DMS 273 (cell line): ENCODE measurements at regions not wholly inside any gene's neighbourhood (a gene's known extent, or its start where the extent isn't known, plus 50 kb on each side); places are given as distances from the start of the nearest gene placed in this dataset.

Source experiments
- DNase-seq: peaks from one replicate; lab custom pipeline; 2025; ENCODE audit not compliant: unreplicated experiment; lab: John Stamatoyannopoulos, UW

GRCh38 chr16:76612497-76612896 lies 335.3 kb downstream of the CNTNAP4 start:
- DNase-seq: no peak

- peak; percentile 61 for DNase-seq
Measured at GRCh38 chr16:76614269-76614668, 337.1 kb downstream of the CNTNAP4 start.

DNA sequence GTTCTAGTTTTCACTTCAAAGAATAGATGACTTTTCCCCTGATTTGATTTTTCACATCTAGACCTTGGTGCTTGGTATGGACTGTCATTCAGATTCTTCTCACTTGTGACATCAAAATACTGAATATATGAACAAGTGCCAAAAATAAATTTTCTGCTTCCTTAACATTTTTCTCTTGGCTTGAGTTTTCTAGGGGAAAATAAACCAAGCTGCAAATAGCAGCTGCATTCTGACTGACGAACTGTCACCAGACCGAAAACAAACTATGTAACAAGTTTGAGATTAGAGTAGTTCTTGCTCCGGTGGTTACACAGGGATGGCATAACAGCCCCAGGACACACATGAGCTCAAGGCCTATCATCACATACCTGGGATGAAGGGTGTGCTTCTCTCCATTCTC lies 345.7 kb downstream of the CNTNAP4 start:
- no peak for DNase-seq

GRCh38 chr16:76634847-76635697 lies 357.9 kb downstream of the CNTNAP4 start:
- DNase-seq: no peak

GRCh38 chr16:76639685-76640289 lies 362.6 kb downstream of the CNTNAP4 start:
- DNase-seq: peak; percentile 80

DNA sequence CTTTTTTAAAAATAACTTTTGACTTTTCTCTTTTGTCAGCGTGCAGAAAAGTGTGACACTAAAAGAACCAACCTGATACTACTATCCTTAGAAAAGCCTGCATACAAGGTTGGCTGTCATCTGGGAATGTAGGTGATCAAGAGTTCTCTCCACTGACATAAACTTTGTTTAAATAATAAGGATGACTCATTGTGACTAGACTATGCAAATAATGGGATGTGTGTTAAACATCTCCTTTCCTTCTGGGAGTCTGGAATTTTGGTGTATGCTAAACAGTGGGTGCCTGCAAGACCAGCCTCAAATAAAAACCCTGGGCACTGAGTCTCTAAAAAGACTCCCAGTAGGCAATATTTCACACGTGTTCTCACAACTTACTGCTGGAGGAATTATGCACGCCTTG lies 373.4 kb downstream of the CNTNAP4 start:
- no peak for DNase-seq

- DNase-seq: peak; percentile 91
Measured at GRCh38 chr16:76653390-76654026, 376.3 kb downstream of the CNTNAP4 start.

- no peak for DNase-seq
Measured at GRCh38 chr16:76654088-76654820, 377.1 kb downstream of the CNTNAP4 start.

- no peak for DNase-seq
Measured at GRCh38 chr16:76656994-76657393, 379.8 kb downstream of the CNTNAP4 start.

GRCh38 chr16:76661691-76662235 lies 384.6 kb downstream of the CNTNAP4 start:
- DNase-seq: no peak

- DNase-seq: no peak
Measured at GRCh38 chr16:76665571-76666275, 388.5 kb downstream of the CNTNAP4 start.

DNA sequence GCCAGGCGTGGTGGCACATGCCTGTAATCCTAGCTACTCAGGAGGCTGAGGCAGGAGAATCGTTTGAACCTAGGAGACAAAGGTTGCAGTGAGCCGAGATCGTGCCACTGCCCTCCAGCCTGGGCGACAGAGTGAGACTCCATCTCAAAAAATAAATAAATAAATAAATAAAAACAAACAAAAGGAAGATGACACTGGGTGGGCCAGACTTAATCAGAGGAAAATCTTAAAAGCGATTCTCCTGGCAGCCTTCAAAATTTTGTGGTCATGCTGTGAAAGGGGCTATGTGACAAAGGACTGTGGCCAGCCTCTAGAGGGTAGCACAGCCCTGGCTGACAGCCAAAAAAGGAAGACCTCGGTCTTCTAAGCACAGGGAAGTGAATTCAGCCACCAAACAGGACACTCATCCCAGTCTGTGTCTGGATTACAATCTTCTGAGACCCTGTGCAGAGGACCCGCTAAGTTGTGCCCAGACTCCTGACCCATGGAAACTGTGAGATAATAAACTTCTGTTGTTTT lies 391.1 kb downstream of the CNTNAP4 start:
- DNase-seq: no peak

- DNase-seq: no peak
Measured at GRCh38 chr16:76669288-76669687, 392.1 kb downstream of the CNTNAP4 start.

DNA sequence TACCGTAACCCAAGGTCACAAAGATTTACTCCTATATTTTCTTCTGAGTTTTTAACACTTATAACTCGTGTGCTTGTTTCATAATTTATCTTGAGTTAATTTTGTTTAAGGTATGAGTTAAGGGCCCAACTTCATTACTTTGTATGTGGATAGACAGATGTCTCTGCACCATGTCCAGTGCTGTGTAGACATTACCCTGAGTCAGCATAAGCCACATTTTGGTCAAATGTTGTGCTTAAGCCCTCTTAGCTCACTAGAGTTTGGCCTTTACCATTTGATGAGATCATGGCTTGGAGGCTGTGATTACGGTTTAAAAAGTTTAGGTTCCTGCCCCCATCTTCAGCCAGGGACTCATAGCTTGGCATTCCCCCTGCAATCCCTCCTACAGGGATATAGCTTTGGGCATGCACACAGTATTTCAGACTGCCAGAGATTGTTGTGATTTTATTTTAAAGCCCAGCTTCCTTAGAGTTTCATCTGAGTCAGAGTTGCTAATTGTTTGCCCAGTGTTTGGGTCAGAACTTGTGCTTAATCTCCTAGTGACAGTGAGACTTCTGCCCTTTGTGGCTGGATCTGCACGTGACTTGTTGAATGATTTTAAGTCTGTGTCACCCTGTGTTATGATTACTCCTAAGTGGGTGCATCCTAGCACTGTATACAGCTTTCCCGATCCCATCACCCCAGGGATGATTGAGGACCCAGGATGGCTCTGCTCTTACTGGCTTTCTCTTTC lies 393.1 kb downstream of the CNTNAP4 start:
- DNase-seq: no peak

- no peak for DNase-seq
Measured at GRCh38 chr16:76676356-76676755, 399.2 kb downstream of the CNTNAP4 start.

DNA sequence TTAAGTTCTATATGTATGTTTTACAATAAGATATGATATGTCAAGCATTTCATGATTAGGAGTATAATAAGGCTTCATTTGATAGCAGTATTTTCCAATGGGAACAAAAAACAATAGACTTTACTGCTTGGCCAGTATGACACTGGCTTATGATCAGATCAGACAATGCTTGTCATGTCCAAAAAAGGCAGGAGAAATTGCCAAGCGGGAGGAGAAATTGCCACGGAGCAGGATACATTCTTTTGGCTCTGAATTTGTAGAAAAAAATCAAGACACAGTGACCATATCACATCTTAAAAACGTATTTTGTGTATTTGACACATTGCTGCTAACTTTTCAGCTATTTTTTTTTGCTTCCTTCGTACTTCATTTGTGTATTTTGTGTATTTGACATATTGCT lies 404.1 kb downstream of the CNTNAP4 start:
- DNase-seq: no peak

GRCh38 chr16:76683051-76683450 lies 405.9 kb downstream of the CNTNAP4 start:
- DNase-seq: no peak

DNA sequence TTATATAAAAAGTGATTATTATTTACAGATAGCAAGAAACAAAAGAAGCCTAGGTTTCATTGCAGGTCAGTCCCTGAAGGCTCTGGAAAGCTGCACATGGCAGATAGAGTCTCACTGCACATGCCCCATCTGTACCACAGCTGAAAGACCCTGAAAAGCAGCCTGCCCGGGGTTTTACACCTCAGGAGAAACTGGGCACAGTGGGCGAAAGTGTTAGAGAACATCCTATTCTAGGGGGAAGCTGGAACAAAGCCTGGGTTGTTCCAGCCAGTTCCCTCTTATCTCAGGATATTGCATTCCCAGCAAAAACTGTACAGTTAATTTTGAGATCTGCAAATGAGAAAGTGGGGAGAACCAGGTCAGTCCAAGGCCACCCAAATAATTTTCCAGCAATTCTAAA lies 419.7 kb downstream of the CNTNAP4 start:
- DNase-seq: no peak

- DNase-seq: no peak
Measured at GRCh38 chr16:76705892-76706291, 428.7 kb downstream of the CNTNAP4 start.

- DNase-seq: no peak
Measured at GRCh38 chr16:76713191-76713590, 436.0 kb downstream of the CNTNAP4 start.
